ENCODE measurements at regions not wholly inside any gene's neighbourhood (a gene's known extent, or its start where the extent isn't known, plus 50 kb on each side); places are given as distances from the start of the nearest gene placed in this dataset.
A peak's percentile ranks its signal among the peaks of the same experiment; 100 is the strongest.

- in situ Hi-C loops (cut with MboI): no loop called here
- H4K20me1 ChIP-seq (ENCODE audit: control insufficient read depth, insufficient read depth): no peaks in the 10 kb centered on the region
Observed at GRCh38 chr6:82783587-82784236, 281.9 kb downstream of the UBE3D start.

More at GRCh38 chr6:82783587-82784236, 281.9 kb downstream of the UBE3D start:
- H3K4me2 ChIP-seq (ENCODE audit: control insufficient read depth, insufficient read depth): no peak overlapping the region
- DNase-seq (ENCODE audit: low read depth, low spot score) (no peak), FAIRE-seq (no peak), ATAC-seq (peak; percentile 89)
- no peak overlapping the region for H3K4me3 ChIP-seq
- TF ChIP-seq SIN3A (IDR thresholded peaks at IDR 0.05; ENCODE audit: low read depth, low read length) (no peak), CTCF (IDR thresholded peaks at IDR 0.05 in 2 of 3, conservative IDR thresholded peaks at IDR 0.05 in 1 of 3; ENCODE audit: control insufficient read depth in 2 of 3, extremely low read depth in 1 of 3, insufficient read depth in 1 of 3, low read depth in 3 of 3, low read length in 3 of 3) (peak in 2 of 3 experiments; percentile 31 to 39; a peak in 1 of 6 replicates)
- H3K27me3 ChIP-seq (replicated peaks in 1 of 2; ENCODE audit: control insufficient read depth in 2 of 2, insufficient read depth in 2 of 2, low read length in 1 of 2): no peaks in the 10 kb centered on the region; a peak in 2 of 4 replicates
- H3K27ac ChIP-seq (ENCODE audit: control insufficient read depth, insufficient read depth): no peak overlapping the region
- intact Hi-C loops (cut with micrococcal nuclease; ENCODE audit: unreplicated experiment): no loop called here
- ChIA-PET SMC1A (ENCODE audit: uncharacterized antibody, unreplicated experiment) (no interaction called here), POLR2A (no interaction called here), RAD21 (ENCODE audit: unreplicated experiment) (no interaction called here), CTCF (no interaction called here)
- H3K9ac ChIP-seq (ENCODE audit: control insufficient read depth, insufficient read depth, low read length): no peak overlapping the region
- no TSS peak for BruUV-seq (replicated peaks)
- H3K9me3 ChIP-seq (replicated peaks; ENCODE audit: control insufficient read depth, insufficient read depth, low read length): no peaks in the 10 kb centered on the region
- 36% methylated on average over 6 of the region's 6 CpGs for WGBS (ENCODE audit: insufficient coverage, insufficient replicate concordance, low lambda C conversion rate, missing lambda C conversion rate)
- H3K36me3 ChIP-seq (ENCODE audit: control insufficient read depth in 2 of 2, insufficient read depth in 2 of 2, low read length in 1 of 2): no peaks in the 10 kb centered on the region
- no peaks in the 10 kb centered on the region for H3K4me1 ChIP-seq (ENCODE audit: control insufficient read depth, insufficient read depth, low read length)
- no peak overlapping the region for H2AFZ ChIP-seq (ENCODE audit: control insufficient read depth, low read depth, low read length)
- H3K79me2 ChIP-seq (ENCODE audit: control insufficient read depth, insufficient read depth, low read length): no peaks in the 10 kb centered on the region
